ENCODE measurements at regions not wholly inside any gene's neighbourhood (a gene's known extent, or its start where the extent isn't known, plus 50 kb on each side); places are given as distances from the start of the nearest gene placed in this dataset.

- ATAC-seq: no peak
- TF ChIP-seq, protein P1, sequence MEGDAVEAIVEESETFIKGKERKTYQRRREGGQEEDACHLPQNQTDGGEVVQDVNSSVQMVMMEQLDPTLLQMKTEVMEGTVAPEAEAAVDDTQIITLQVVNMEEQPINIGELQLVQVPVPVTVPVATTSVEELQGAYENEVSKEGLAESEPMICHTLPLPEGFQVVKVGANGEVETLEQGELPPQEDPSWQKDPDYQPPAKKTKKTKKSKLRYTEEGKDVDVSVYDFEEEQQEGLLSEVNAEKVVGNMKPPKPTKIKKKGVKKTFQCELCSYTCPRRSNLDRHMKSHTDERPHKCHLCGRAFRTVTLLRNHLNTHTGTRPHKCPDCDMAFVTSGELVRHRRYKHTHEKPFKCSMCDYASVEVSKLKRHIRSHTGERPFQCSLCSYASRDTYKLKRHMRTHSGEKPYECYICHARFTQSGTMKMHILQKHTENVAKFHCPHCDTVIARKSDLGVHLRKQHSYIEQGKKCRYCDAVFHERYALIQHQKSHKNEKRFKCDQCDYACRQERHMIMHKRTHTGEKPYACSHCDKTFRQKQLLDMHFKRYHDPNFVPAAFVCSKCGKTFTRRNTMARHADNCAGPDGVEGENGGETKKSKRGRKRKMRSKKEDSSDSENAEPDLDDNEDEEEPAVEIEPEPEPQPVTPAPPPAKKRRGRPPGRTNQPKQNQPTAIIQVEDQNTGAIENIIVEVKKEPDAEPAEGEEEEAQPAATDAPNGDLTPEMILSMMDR (IDR thresholded peaks at IDR 0.05): no peak
- no peaks in the 10 kb centered on the region for H3K4me1 Mint-ChIP-seq (ENCODE audit: low read depth)
- POLR2A ChIA-PET: no interaction called here
- H3K9me3 Mint-ChIP-seq: peaks cover 3% of the 10 kb centered on the region
- H3K27ac Mint-ChIP-seq: no peak overlapping the region
- intact Hi-C loops (cut with micrococcal nuclease): no loop called here
- CTCF ChIA-PET: no interaction called here
- no peaks in the 10 kb centered on the region for H3K27me3 Mint-ChIP-seq
- no peaks in the 10 kb centered on the region for H3K36me3 Mint-ChIP-seq (ENCODE audit: low read depth)
- peak overlapping the region; percentile 8 for H3K4me3 Mint-ChIP-seq
- DNase-seq: no peak
These were observed 231.5 kb downstream of the EFHB start for GRCh38 chr3:19702416-19703078.

DNA sequence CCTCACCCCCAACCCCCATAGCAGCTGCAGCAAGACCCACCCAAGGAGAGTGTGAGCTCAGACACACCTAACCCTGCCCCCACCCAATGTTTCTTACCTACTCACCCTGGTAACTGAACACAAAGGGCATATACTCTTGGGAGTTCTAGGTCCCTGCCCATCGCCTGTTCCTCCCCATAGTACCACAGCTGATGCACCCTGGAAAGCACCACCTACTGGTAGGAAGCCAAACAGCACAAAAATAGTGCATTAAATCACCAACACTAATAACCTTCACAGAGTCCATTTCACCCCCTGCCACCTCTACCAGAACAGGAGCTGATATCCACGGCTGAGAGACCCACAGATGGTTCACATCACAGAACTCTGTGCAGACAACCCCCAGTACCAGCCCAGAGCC, 245.2 kb downstream of the EFHB start:
- intact Hi-C loops (cut with micrococcal nuclease): no loop called here
- DNase-seq: no peak
- TF ChIP-seq, protein P1 (IDR thresholded peaks at IDR 0.05): no peak
- ChIA-PET CTCF (interaction anchor here (0.9 kb wide), 1 partner anchor 13 kb away, joined by 4 read pairs; no protein-coding TSS in a partner anchor), POLR2A (no interaction called here)
- no peak overlapping the region for H3K4me3 Mint-ChIP-seq
- H3K9me3 Mint-ChIP-seq: peaks cover 11% of the 10 kb centered on the region
- H3K27me3 Mint-ChIP-seq: no peaks in the 10 kb centered on the region
- H3K27ac Mint-ChIP-seq: no peak overlapping the region
- no peaks in the 10 kb centered on the region for H3K36me3 Mint-ChIP-seq (ENCODE audit: low read depth)
- ATAC-seq: no peak
- H3K4me1 Mint-ChIP-seq (ENCODE audit: low read depth): no peaks in the 10 kb centered on the region

GRCh38 chr3:19668163-19668562, 265.9 kb downstream of the EFHB start:
- Mint-ChIP-seq H3K36me3 (ENCODE audit: low read depth) (no peaks in the 10 kb centered on the region), H3K9me3 (no peaks in the 10 kb centered on the region), H3K4me3 (no peak overlapping the region), H3K4me1 (ENCODE audit: low read depth) (no peaks in the 10 kb centered on the region), H3K27ac (no peak overlapping the region), H3K27me3 (no peaks in the 10 kb centered on the region)
- TF ChIP-seq, protein P1 (IDR thresholded peaks at IDR 0.05): no peak
- CTCF ChIA-PET: no interaction called here
- POLR2A ChIA-PET: no interaction called here
- DNase-seq: no peak
- ATAC-seq: no peak
- intact Hi-C loops (cut with micrococcal nuclease): no loop called here

GRCh38 chr3:19662486-19662885, 271.5 kb downstream of the EFHB start:
- Mint-ChIP-seq H3K4me3 (no peak overlapping the region), H3K27ac (no peak overlapping the region), H3K4me1 (ENCODE audit: low read depth) (no peaks in the 10 kb centered on the region), H3K27me3 (no peaks in the 10 kb centered on the region), H3K9me3 (no peaks in the 10 kb centered on the region), H3K36me3 (ENCODE audit: low read depth) (no peaks in the 10 kb centered on the region)
- intact Hi-C loops (cut with micrococcal nuclease): no loop called here
- no peak for DNase-seq
- POLR2A ChIA-PET: no interaction called here
- TF ChIP-seq, protein P1 (IDR thresholded peaks at IDR 0.05): no peak
- ATAC-seq: no peak
- CTCF ChIA-PET: interaction anchor here (1.1 kb wide), 1 partner anchor 9 kb away, joined by 3 read pairs; no protein-coding TSS in a partner anchor

- H3K27me3 Mint-ChIP-seq: no peaks in the 10 kb centered on the region
- H3K27ac Mint-ChIP-seq: no peak overlapping the region
- H3K4me3 Mint-ChIP-seq: no peak overlapping the region
- peaks cover 19% of the 10 kb centered on the region for H3K9me3 Mint-ChIP-seq
- no peak for DNase-seq
- TF ChIP-seq, protein P1 (IDR thresholded peaks at IDR 0.05): no peak
- CTCF ChIA-PET: no interaction called here
- intact Hi-C loops (cut with micrococcal nuclease): no loop called here
- no peak for ATAC-seq
- H3K4me1 Mint-ChIP-seq (ENCODE audit: low read depth): no peaks in the 10 kb centered on the region
- POLR2A ChIA-PET: interaction anchor here (1.0 kb wide), 1 partner anchor 18 kb away, joined by 3 read pairs; no protein-coding TSS in a partner anchor
- no peaks in the 10 kb centered on the region for H3K36me3 Mint-ChIP-seq (ENCODE audit: low read depth)
These were observed 281.7 kb downstream of the EFHB start for GRCh38 chr3:19652336-19652735.
